Ovary (tissue), 3 donors: ENCODE measurements at regions not wholly inside any gene's neighbourhood (a gene's known extent, or its start where the extent isn't known, plus 50 kb on each side); places are given as distances from the start of the nearest gene placed in this dataset.
"Not testable (repeated sequence)": the region's sequence is repeated elsewhere in the genome, so short reads cannot be mapped to it uniquely, and the experiment has no call there.

Experiments
- CTCF ChIP-seq, 3 donors: fragments of 450-650 bp in 2 of 3; fragments of 200-600 bp in 1 of 3; IDR thresholded peaks; one replicate each; pipeline versions ENCODE4 v1.5.1 to v1.8.0; 2016 to 2022; ENCODE audit warnings: antibody characterized with exemption in 3 of 3, mild to moderate bottlenecking in 1 of 3
- EP300 ChIP-seq: sonication (generic); formaldehyde crosslinking; IDR thresholded peaks from one replicate; pipeline ENCODE4 v1.6.1; 2017; ENCODE audit warnings: antibody characterized with exemption
- POLR2A ChIP-seq: fragments of 450-650 bp; IDR thresholded peaks from one replicate; pipeline ENCODE4 v1.6.1; 2017; ENCODE audit warnings: antibody characterized with exemption, mild to moderate bottlenecking, moderate library complexity
- donor health status: DM: no; HTN: no; CAD: no.

- TF ChIP-seq CTCF (IDR thresholded peaks at IDR 0.05); POLR2A; EP300: not testable (repeated sequence)
Measured at GRCh38 chr2:43063096-43063495, 163.3 kb downstream of the ZFP36L2 start.
